EH (cell line): ENCODE measurements at regions not wholly inside any gene's neighbourhood (a gene's known extent, or its start where the extent isn't known, plus 50 kb on each side); places are given as distances from the start of the nearest gene placed in this dataset.

Source experiments
- DNase-seq: peaks from one replicate; pipeline ENCODE4 v3.0.0-alpha.2; 2015; ENCODE audit warnings: low read depth

GRCh38 chr1:194538453-194538852 is 1352.0 kb upstream of the B3GALT2 start:
- DNase-seq: no peak

GRCh38 chr1:194537521-194537920 is 1351.1 kb upstream of the B3GALT2 start:
- no peak for DNase-seq

- DNase-seq: peak; percentile 42
Measured at GRCh38 chr1:194535369-194535768, 1349.0 kb upstream of the B3GALT2 start.

- no peak for DNase-seq
Measured at GRCh38 chr1:194534784-194535183, 1348.4 kb upstream of the B3GALT2 start.

GRCh38 chr1:194533641-194534040 is 1347.2 kb upstream of the B3GALT2 start:
- peak; percentile 5 for DNase-seq

DNA sequence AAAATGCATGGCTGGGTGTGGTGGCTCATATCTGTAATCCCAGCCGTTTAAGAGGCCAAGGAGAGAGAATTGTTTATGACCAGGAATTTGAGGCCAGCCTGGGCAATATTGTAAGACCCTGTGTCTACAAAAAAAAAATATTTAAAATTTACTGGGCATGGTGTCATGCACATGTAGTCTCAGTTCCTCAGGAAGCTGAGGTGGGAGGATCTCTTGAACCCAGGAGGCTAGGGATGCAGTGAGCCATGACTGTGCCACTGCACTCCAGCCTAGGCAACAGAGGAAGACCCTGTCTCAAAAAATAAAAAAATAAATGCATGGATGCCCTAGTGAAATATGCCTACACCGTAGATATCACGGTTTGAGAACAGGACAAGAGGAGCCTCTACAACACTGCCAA is 1331.2 kb upstream of the B3GALT2 start:
- no peak for DNase-seq

DNA sequence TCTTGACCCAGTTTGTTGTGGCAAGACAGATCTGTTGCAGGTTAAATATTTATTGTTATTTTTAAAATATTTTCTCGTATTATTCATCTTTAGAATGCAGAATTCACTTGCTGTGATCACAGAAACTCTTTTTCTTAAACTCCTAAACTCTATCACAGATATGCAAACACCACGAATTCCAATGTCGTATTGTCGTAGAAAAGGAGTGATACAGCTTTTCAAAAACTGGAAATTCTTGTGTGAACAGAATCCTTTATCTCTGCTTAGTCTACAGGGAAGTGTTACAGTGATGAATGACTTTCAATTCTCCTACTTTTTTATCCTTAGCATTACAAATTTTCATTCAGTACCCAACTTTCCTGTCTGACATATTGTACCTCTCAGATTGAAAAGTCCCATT is 1329.5 kb upstream of the B3GALT2 start:
- DNase-seq: peak; percentile 9

DNA sequence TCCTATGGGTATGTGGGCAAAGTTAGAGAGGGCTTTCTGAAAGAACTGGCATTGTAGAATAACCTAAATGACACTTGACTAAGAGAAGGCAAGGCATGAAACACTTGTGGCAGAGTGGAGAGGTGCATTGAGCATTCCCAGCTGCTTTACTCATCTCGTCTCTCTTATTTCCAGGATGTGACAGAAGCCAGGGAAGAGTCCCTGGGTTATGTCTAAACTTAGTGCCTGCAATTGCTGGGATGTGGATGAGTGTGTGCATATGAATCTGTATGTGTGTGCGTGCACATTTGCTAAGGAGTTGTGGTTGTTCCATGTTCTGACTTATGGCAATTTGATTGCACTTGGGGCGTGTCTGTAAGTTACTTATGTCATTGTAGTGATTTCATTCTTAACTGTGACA is 1326.5 kb upstream of the B3GALT2 start:
- peak; percentile 69 for DNase-seq

DNA sequence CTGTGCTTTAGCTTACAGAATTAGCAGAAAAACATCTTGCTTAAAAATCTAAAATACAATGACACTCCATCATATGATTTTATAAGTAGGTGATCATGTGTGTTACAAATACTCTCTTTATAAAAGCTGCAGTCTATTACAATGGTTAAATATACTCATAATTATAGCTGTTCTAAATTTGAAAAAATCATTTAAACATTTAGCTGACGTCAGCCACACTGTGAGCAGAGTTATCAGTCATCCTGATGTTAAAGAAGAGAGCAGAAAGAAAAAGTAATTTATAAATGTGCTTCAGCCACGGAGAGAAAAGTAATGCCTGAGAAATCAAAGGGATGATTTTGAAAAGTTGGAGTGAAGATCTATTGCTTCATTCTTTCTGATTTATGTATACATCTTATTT is 1325.9 kb upstream of the B3GALT2 start:
- DNase-seq: no peak

- no peak for DNase-seq
Measured at GRCh38 chr1:194503209-194503608, 1316.8 kb upstream of the B3GALT2 start.

DNA sequence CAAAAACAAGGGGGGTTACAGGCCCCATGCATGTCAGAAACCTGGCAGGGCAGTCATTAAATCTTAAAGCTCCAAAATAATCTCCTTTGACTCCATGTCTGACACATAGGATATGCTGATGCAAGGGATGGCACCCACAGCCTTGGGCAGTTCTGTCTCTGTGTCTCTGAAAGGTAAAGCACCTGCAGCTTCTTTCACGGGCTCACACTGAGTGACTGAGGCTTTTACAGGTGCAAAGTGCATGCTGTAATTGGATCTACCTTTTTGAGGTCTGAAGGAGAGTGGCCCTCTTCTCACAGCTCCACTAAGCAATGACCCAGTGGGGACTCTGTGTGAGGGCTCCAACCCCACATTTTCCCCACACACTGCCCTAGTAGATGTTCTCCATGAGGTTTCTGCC is 1309.0 kb upstream of the B3GALT2 start:
- no peak for DNase-seq

- no peak for DNase-seq
Measured at GRCh38 chr1:194487172-194487571, 1300.8 kb upstream of the B3GALT2 start.

- no peak for DNase-seq
Measured at GRCh38 chr1:194485432-194485831, 1299.0 kb upstream of the B3GALT2 start.

GRCh38 chr1:194478731-194479130 is 1292.3 kb upstream of the B3GALT2 start:
- DNase-seq: no peak

- DNase-seq: no peak
Measured at GRCh38 chr1:194477908-194478307, 1291.5 kb upstream of the B3GALT2 start.

DNA sequence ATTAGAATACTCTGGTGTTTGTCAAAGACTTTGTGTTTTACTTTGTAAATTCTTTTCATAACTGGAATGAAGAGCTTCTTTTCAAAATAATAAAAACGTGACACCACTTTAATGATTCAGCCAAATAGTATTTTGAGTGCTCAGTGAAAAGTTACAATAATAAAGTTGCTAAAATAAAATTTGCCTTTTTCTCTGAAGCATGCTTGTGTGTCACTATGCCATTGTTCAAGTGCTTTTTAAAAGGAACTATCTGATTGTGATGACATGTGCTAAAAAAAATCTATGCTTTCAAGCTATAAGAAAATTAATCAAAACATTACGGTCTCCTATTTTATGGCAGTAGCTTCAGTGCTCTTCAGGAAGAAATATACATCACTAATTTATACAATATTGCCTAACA is 1290.5 kb upstream of the B3GALT2 start:
- peak; percentile 83 for DNase-seq

- no peak for DNase-seq
Measured at GRCh38 chr1:194476351-194476750, 1289.9 kb upstream of the B3GALT2 start.

GRCh38 chr1:194474701-194475100 is 1288.3 kb upstream of the B3GALT2 start:
- DNase-seq: peak; percentile 42

- DNase-seq: no peak
Measured at GRCh38 chr1:194473766-194474165, 1287.4 kb upstream of the B3GALT2 start.

GRCh38 chr1:194469282-194469681 is 1282.9 kb upstream of the B3GALT2 start:
- no peak for DNase-seq

GRCh38 chr1:194466706-194467105 is 1280.3 kb upstream of the B3GALT2 start:
- DNase-seq: peak; percentile 23

DNA sequence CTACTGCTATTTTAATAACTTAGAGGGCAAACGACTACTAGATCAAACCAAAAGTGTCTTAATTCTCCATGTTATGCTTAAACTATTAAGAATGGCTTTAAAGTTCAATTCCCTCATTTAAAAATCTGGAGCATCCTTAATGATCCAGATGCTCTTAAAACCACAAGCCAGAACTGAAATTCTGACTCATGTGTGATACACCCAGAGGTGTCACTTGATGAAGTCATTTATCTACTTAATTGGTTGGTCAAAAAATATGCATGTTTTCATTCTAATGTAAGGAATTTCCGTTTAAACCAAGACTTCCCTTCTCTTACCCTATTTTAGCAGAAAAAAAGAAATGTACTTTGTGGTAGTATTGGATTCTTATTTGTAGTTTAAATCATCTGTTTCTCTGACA is 1261.2 kb upstream of the B3GALT2 start:
- DNase-seq: peak; percentile 91

GRCh38 chr1:194445244-194445643 is 1258.8 kb upstream of the B3GALT2 start:
- no peak for DNase-seq

- DNase-seq: no peak
Measured at GRCh38 chr1:194442901-194443575, 1256.6 kb upstream of the B3GALT2 start.

DNA sequence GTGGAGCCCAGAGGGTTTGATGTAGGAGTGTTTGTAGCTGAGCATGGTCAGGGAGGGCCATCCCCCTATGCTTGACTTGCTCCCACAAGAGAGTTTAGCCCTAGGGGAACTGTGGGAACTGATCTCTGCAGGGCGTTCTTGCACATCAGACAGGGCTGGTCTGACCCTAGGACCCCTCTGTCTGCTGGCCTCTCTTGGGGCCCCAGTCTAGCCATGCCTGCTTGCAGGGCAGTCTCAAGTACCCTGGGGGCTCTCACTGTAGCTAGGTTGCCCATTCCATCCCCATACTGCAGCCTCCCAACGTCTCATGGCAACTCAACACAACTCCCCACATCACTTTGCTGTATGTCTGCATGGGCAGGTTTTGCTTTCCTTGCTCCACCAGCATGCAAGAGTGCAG is 1250.7 kb upstream of the B3GALT2 start:
- no peak for DNase-seq
